Stromal cell of bone marrow (primary cell): ENCODE measurements at regions not wholly inside any gene's neighbourhood (a gene's known extent, or its start where the extent isn't known, plus 50 kb on each side); places are given as distances from the start of the nearest gene placed in this dataset.
"Not testable (repeated sequence)": the region's sequence is repeated elsewhere in the genome, so short reads cannot be mapped to it uniquely, and the experiment has no call there.

Experiments
- DNase-seq: peaks from one replicate; pipeline ENCODE4 v3.0.0-alpha.2; 2012; ENCODE audit warnings: low read depth

GRCh38 chr1:20432341-20432740, 53.7 kb downstream of the CAMK2N1 start:
- DNase-seq: no peak

GRCh38 chr1:20431176-20431460, 54.9 kb downstream of the CAMK2N1 start:
- DNase-seq: no peak

GRCh38 chr1:20430355-20431175, 55.4 kb downstream of the CAMK2N1 start:
- no peak for DNase-seq

- DNase-seq: no peak
These were observed 56.7 kb downstream of the CAMK2N1 start for GRCh38 chr1:20429296-20429695.

- DNase-seq: no peak
These were observed 57.2 kb downstream of the CAMK2N1 start for GRCh38 chr1:20428841-20429240.

GRCh38 chr1:20426923-20427322, 59.1 kb downstream of the CAMK2N1 start:
- DNase-seq: peak; percentile 86

GRCh38 chr1:20426371-20426770, 59.6 kb downstream of the CAMK2N1 start:
- no peak for DNase-seq

GRCh38 chr1:20425622-20426021, 60.4 kb downstream of the CAMK2N1 start:
- DNase-seq: no peak

- no peak for DNase-seq
These were observed 62.7 kb downstream of the CAMK2N1 start for GRCh38 chr1:20423169-20423795.

GRCh38 chr1:20421441-20421840, 64.6 kb downstream of the CAMK2N1 start:
- DNase-seq: no peak

- no peak for DNase-seq
These were observed 68.4 kb downstream of the CAMK2N1 start for GRCh38 chr1:20417581-20417980.

GRCh38 chr1:20416706-20417105, 69.3 kb downstream of the CAMK2N1 start:
- no peak for DNase-seq

- no peak for DNase-seq
These were observed 72.3 kb downstream of the CAMK2N1 start for GRCh38 chr1:20413776-20414140.

- no peak for DNase-seq
These were observed 72.8 kb downstream of the CAMK2N1 start for GRCh38 chr1:20413136-20413775.

- peak; percentile 94 for DNase-seq
These were observed 74.6 kb downstream of the CAMK2N1 start for GRCh38 chr1:20411196-20411980.

- DNase-seq: no peak
These were observed 75.5 kb downstream of the CAMK2N1 start for GRCh38 chr1:20410503-20410902.

- no peak for DNase-seq
These were observed 76.0 kb downstream of the CAMK2N1 start for GRCh38 chr1:20409971-20410370.

GRCh38 chr1:20409012-20409411, 77.0 kb downstream of the CAMK2N1 start:
- DNase-seq: no peak

GRCh38 chr1:20408133-20408650, 77.8 kb downstream of the CAMK2N1 start:
- DNase-seq: not testable (repeated sequence)

- DNase-seq: peak; percentile 99
These were observed 80.0 kb downstream of the CAMK2N1 start for GRCh38 chr1:20405893-20406604.

- no peak for DNase-seq
These were observed 80.8 kb downstream of the CAMK2N1 start for GRCh38 chr1:20405051-20405754.
